ENCODE measurements at regions not wholly inside any gene's neighbourhood (a gene's known extent, or its start where the extent isn't known, plus 50 kb on each side); places are given as distances from the start of the nearest gene placed in this dataset.
A peak's percentile ranks its signal among the peaks of the same experiment; 100 is the strongest.

- no peak for DNase-seq (ENCODE audit: low spot score)
Observed at GRCh38 chr2:173419506-173419905, 64.8 kb downstream of the CDCA7 start.

GRCh38 chr2:173424886-173425285, 70.2 kb downstream of the CDCA7 start:
- no peak for DNase-seq (ENCODE audit: low spot score)

- peak; percentile 31 for DNase-seq (ENCODE audit: low spot score)
Observed at GRCh38 chr2:173427887-173428668, 73.4 kb downstream of the CDCA7 start.

- no peak for DNase-seq (ENCODE audit: low spot score)
Observed at GRCh38 chr2:173431191-173431590, 76.5 kb downstream of the CDCA7 start.

GRCh38 chr2:173432049-173432754, 77.5 kb downstream of the CDCA7 start:
- no peak for DNase-seq (ENCODE audit: low spot score)

- DNase-seq (ENCODE audit: low spot score): no peak
Observed at GRCh38 chr2:173434762-173435569, 80.3 kb downstream of the CDCA7 start.

- no peak for DNase-seq (ENCODE audit: low spot score)
Observed at GRCh38 chr2:173435574-173435973, 80.9 kb downstream of the CDCA7 start.

GRCh38 chr2:173436088-173436487, 81.4 kb downstream of the CDCA7 start:
- DNase-seq (ENCODE audit: low spot score): no peak

GRCh38 chr2:173441222-173441621, 86.5 kb downstream of the CDCA7 start:
- DNase-seq (ENCODE audit: low spot score): no peak

- no peak for DNase-seq (ENCODE audit: low spot score)
Observed at GRCh38 chr2:173442542-173442941, 87.9 kb downstream of the CDCA7 start.

GRCh38 chr2:173446722-173447121, 92.0 kb downstream of the CDCA7 start:
- DNase-seq (ENCODE audit: low spot score): no peak

- peak; percentile 83 for DNase-seq (ENCODE audit: low spot score)
Observed at GRCh38 chr2:173448938-173449471, 94.3 kb downstream of the CDCA7 start.

- peak; percentile 5 for DNase-seq (ENCODE audit: low spot score)
Observed at GRCh38 chr2:173451118-173451517, 96.4 kb downstream of the CDCA7 start.

- no peak for DNase-seq (ENCODE audit: low spot score)
Observed at GRCh38 chr2:173451941-173452340, 97.3 kb downstream of the CDCA7 start.

GRCh38 chr2:173452416-173452815, 97.7 kb downstream of the CDCA7 start:
- DNase-seq (ENCODE audit: low spot score): no peak

GRCh38 chr2:173456960-173457359, 102.3 kb downstream of the CDCA7 start:
- no peak for DNase-seq (ENCODE audit: low spot score)

- DNase-seq (ENCODE audit: low spot score): no peak
Observed at GRCh38 chr2:173457366-173457765, 102.7 kb downstream of the CDCA7 start.

GRCh38 chr2:173458991-173459780, 104.5 kb downstream of the CDCA7 start:
- DNase-seq (ENCODE audit: low spot score): no peak

- DNase-seq (ENCODE audit: low spot score): peak; percentile 6
Observed at GRCh38 chr2:173462892-173463840, 108.5 kb downstream of the CDCA7 start.

GRCh38 chr2:173463846-173464245, 109.2 kb downstream of the CDCA7 start:
- DNase-seq (ENCODE audit: low spot score): no peak

Data from LoVo (cell line).